Right hindlimb (tissue), 1 donor: ENCODE measurements at regions not wholly inside any gene's neighbourhood (a gene's known extent, or its start where the extent isn't known, plus 50 kb on each side); places are given as distances from the start of the nearest gene placed in this dataset.
"Not testable (repeated sequence)": the region's sequence is repeated elsewhere in the genome, so short reads cannot be mapped to it uniquely, and the experiment has no call there.

Experiments
- DNase-seq: peaks from one replicate; pipeline ENCODE4 v3.0.0-alpha.2; 2018

- peak; percentile 86 for DNase-seq
Measured at GRCh38 chr13:103883164-103883563, 816.9 kb upstream of the SLC10A2 start.

- not testable (repeated sequence) for DNase-seq
Measured at GRCh38 chr13:103880146-103880545, 813.9 kb upstream of the SLC10A2 start.

- DNase-seq = no peak
Measured at GRCh38 chr13:103878891-103879605, 812.8 kb upstream of the SLC10A2 start.

GRCh38 chr13:103876571-103876970 lies 810.4 kb upstream of the SLC10A2 start:
- DNase-seq = no peak

- DNase-seq = no peak
Measured at GRCh38 chr13:103873725-103874124, 807.5 kb upstream of the SLC10A2 start.

GRCh38 chr13:103866048-103866447 lies 799.8 kb upstream of the SLC10A2 start:
- no peak for DNase-seq

- DNase-seq = no peak
Measured at GRCh38 chr13:103862525-103862924, 796.3 kb upstream of the SLC10A2 start.

GRCh38 chr13:103859952-103860351 lies 793.7 kb upstream of the SLC10A2 start:
- no peak for DNase-seq

GRCh38 chr13:103852036-103852435 lies 785.8 kb upstream of the SLC10A2 start:
- DNase-seq = no peak

GRCh38 chr13:103844471-103844870 lies 778.3 kb upstream of the SLC10A2 start:
- no peak for DNase-seq

GRCh38 chr13:103839460-103839859 lies 773.2 kb upstream of the SLC10A2 start:
- no peak for DNase-seq

- DNase-seq = no peak
Measured at GRCh38 chr13:103835052-103835451, 768.8 kb upstream of the SLC10A2 start.

GRCh38 chr13:103833294-103833852 lies 767.2 kb upstream of the SLC10A2 start:
- DNase-seq = no peak

- no peak for DNase-seq
Measured at GRCh38 chr13:103815619-103816018, 749.4 kb upstream of the SLC10A2 start.

- no peak for DNase-seq
Measured at GRCh38 chr13:103812971-103813370, 746.8 kb upstream of the SLC10A2 start.

- DNase-seq = no peak
Measured at GRCh38 chr13:103812558-103812957, 746.3 kb upstream of the SLC10A2 start.

GRCh38 chr13:103810026-103810425 lies 743.8 kb upstream of the SLC10A2 start:
- no peak for DNase-seq

GRCh38 chr13:103805771-103806170 lies 739.6 kb upstream of the SLC10A2 start:
- DNase-seq = no peak

GRCh38 chr13:103803349-103803748 lies 737.1 kb upstream of the SLC10A2 start:
- no peak for DNase-seq

- DNase-seq = no peak
Measured at GRCh38 chr13:103799028-103799427, 732.8 kb upstream of the SLC10A2 start.

- no peak for DNase-seq
Measured at GRCh38 chr13:103795892-103796478, 729.8 kb upstream of the SLC10A2 start.

- DNase-seq = no peak
Measured at GRCh38 chr13:103794526-103794925, 728.3 kb upstream of the SLC10A2 start.

GRCh38 chr13:103788061-103788652 lies 721.9 kb upstream of the SLC10A2 start:
- DNase-seq = no peak

GRCh38 chr13:103772576-103772975 lies 706.4 kb upstream of the SLC10A2 start:
- no peak for DNase-seq
